Fibroblast of skin of scalp (primary cell): ENCODE measurements at regions not wholly inside any gene's neighbourhood (a gene's known extent, or its start where the extent isn't known, plus 50 kb on each side); places are given as distances from the start of the nearest gene placed in this dataset.
"Not testable (repeated sequence)": the region's sequence is repeated elsewhere in the genome, so short reads cannot be mapped to it uniquely, and the experiment has no call there.

Source experiments
- DNase-seq: peaks from one replicate; pipeline ENCODE4 v3.0.0-alpha.2; 2013

GRCh38 chr2:156004459-156004858 is 328.1 kb downstream of the NR4A2 start:
- no peak for DNase-seq

GRCh38 chr2:156003780-156004179 is 328.7 kb downstream of the NR4A2 start:
- no peak for DNase-seq

- DNase-seq, result no peak
Observed at GRCh38 chr2:156001851-156002250, 330.7 kb downstream of the NR4A2 start.

GRCh38 chr2:155997538-155997937 is 335.0 kb downstream of the NR4A2 start:
- no peak for DNase-seq

- no peak for DNase-seq
Observed at GRCh38 chr2:155994315-155994714, 338.2 kb downstream of the NR4A2 start.

GRCh38 chr2:155983845-155984244 is 348.7 kb downstream of the NR4A2 start:
- DNase-seq, result no peak

- no peak for DNase-seq
Observed at GRCh38 chr2:155982135-155982534, 350.4 kb downstream of the NR4A2 start.

GRCh38 chr2:155980941-155981560 is 351.5 kb downstream of the NR4A2 start:
- DNase-seq, result no peak

- DNase-seq, result no peak
Observed at GRCh38 chr2:155975734-155976133, 356.8 kb downstream of the NR4A2 start.

GRCh38 chr2:155972916-155973315 is 359.6 kb downstream of the NR4A2 start:
- no peak for DNase-seq

GRCh38 chr2:155966064-155966471 is 366.5 kb downstream of the NR4A2 start:
- DNase-seq, result not testable (repeated sequence)

- DNase-seq, result no peak
Observed at GRCh38 chr2:155965415-155966063, 367.0 kb downstream of the NR4A2 start.

- no peak for DNase-seq
Observed at GRCh38 chr2:155961641-155962040, 370.9 kb downstream of the NR4A2 start.

- no peak for DNase-seq
Observed at GRCh38 chr2:155958834-155959233, 373.7 kb downstream of the NR4A2 start.

- DNase-seq, result no peak
Observed at GRCh38 chr2:155947069-155947468, 385.5 kb downstream of the NR4A2 start.

- DNase-seq, result no peak
Observed at GRCh38 chr2:155944218-155944617, 388.3 kb downstream of the NR4A2 start.

GRCh38 chr2:155930312-155930711 is 402.2 kb downstream of the NR4A2 start:
- DNase-seq, result no peak

- DNase-seq, result no peak
Observed at GRCh38 chr2:155917380-155917779, 415.1 kb downstream of the NR4A2 start.

GRCh38 chr2:155913356-155913755 is 419.2 kb downstream of the NR4A2 start:
- peak; percentile 1 for DNase-seq

GRCh38 chr2:155908567-155908966 is 424.0 kb downstream of the NR4A2 start:
- no peak for DNase-seq

- no peak for DNase-seq
Observed at GRCh38 chr2:155907211-155907610, 425.3 kb downstream of the NR4A2 start.

- DNase-seq, result no peak
Observed at GRCh38 chr2:155905657-155906056, 426.9 kb downstream of the NR4A2 start.

- DNase-seq, result no peak
Observed at GRCh38 chr2:155904720-155905119, 427.8 kb downstream of the NR4A2 start.

GRCh38 chr2:155902635-155903034 is 429.9 kb downstream of the NR4A2 start:
- no peak for DNase-seq

GRCh38 chr2:155895016-155895415 is 437.5 kb downstream of the NR4A2 start:
- no peak for DNase-seq
